GM23338 (cell line): ENCODE measurements at regions not wholly inside any gene's neighbourhood (a gene's known extent, or its start where the extent isn't known, plus 50 kb on each side); places are given as distances from the start of the nearest gene placed in this dataset.

Source experiments
- ATAC-seq: fragments of 200-7000 bp; cut with Tn5 transposase; 3 replicates; pipeline ENCODE4 v1.9.1; 2020
- DNase-seq: peaks from one replicate; pipeline ENCODE4 v3.0.0-alpha.2; 2015; ENCODE audit warnings: low spot score
- H2AFZ ChIP-seq: fragments of 200-600 bp; sonication (generic); 2 replicates; pipeline ENCODE4 v1.8.0; 2016; ENCODE audit warnings: antibody characterized with exemption, mild to moderate bottlenecking, moderate library complexity
- H3F3A ChIP-seq: fragments of 200-600 bp; sonication (generic); replicated peaks from 2 replicates; pipeline ENCODE4 v1.8.0; 2017; ENCODE audit warnings: antibody characterized with exemption, mixed run types, low read depth
- H3K27ac ChIP-seq: fragments of 200-600 bp; sonication (generic); 2 replicates; pipeline ENCODE4 v1.6.1; 2016; ENCODE audit warnings: low read depth
- H3K27me3 ChIP-seq: fragments of 200-600 bp; sonication (generic); 2 replicates; pipeline ENCODE4 v1.8.0; 2016; ENCODE audit warnings: mild to moderate bottlenecking, mixed run types, moderate library complexity; ENCODE audit not compliant: insufficient read depth
- H3K36me3 ChIP-seq: fragments of 200-600 bp; sonication (generic); 2 replicates; pipeline ENCODE4 v1.8.0; 2016; ENCODE audit warnings: mild to moderate bottlenecking; ENCODE audit not compliant: insufficient read depth
- H3K4me1 ChIP-seq: fragments of 200-600 bp; sonication (generic); 2 replicates; pipeline ENCODE4 v1.8.0; 2016; ENCODE audit warnings: mild to moderate bottlenecking, moderate library complexity; ENCODE audit not compliant: insufficient read depth
- H3K4me2 ChIP-seq: fragments of 200-600 bp; sonication (generic); 2 replicates; pipeline ENCODE4 v1.7.1; 2017; ENCODE audit warnings: mixed run types
- H3K4me3 ChIP-seq: fragments of 200-600 bp; sonication (generic); 2 replicates; pipeline ENCODE4 v1.6.1; 2016; ENCODE audit warnings: mixed run types
- H3K79me2 ChIP-seq: fragments of 200-600 bp; sonication (generic); replicated peaks from 2 replicates; pipeline ENCODE4 v1.8.0; 2017; ENCODE audit warnings: mild to moderate bottlenecking; ENCODE audit not compliant: insufficient read depth
- H3K9me2 ChIP-seq: fragments of 200-600 bp; sonication (generic); 2 replicates; pipeline ENCODE4 v1.8.0; 2017; ENCODE audit not compliant: insufficient read depth
- H4K20me1 ChIP-seq: fragments of 200-600 bp; sonication (generic); replicated peaks from 2 replicates; pipeline ENCODE4 v1.8.0; 2017; ENCODE audit warnings: mild to moderate bottlenecking; ENCODE audit not compliant: insufficient read depth
- H3K27ac Mint-ChIP-seq: 2 replicates; pipeline ENCODE4 v1.8.0; 2020; ENCODE audit warnings: inconsistent platforms, mild to moderate bottlenecking, moderate library complexity, mixed read lengths
- H3K27me3 Mint-ChIP-seq: 3 replicates; pipeline ENCODE4 v1.8.0; 2022; ENCODE audit warnings: low read depth, mild to moderate bottlenecking, moderate library complexity, mixed read lengths, inconsistent platforms; ENCODE audit not compliant: insufficient read depth, poor library complexity
- H3K36me3 Mint-ChIP-seq: 3 replicates; pipeline ENCODE4 v1.8.0; 2021; ENCODE audit warnings: low read depth, mild to moderate bottlenecking, inconsistent platforms, moderate library complexity, mixed read lengths
- H3K4me1 Mint-ChIP-seq: 3 replicates; pipeline ENCODE4 v1.8.0; 2020; ENCODE audit warnings: mild to moderate bottlenecking, inconsistent platforms, mixed read lengths
- H3K4me3 Mint-ChIP-seq: 3 replicates; pipeline ENCODE4 v1.8.0; 2021; ENCODE audit warnings: moderate library complexity, mild to moderate bottlenecking, inconsistent platforms, mixed read lengths
- H3K9me3 Mint-ChIP-seq: 3 replicates; pipeline ENCODE4 v1.8.0; 2020; ENCODE audit warnings: moderate library complexity, mild to moderate bottlenecking, inconsistent platforms, mixed read lengths
- CREB1 ChIP-seq: fragments of 250-450 bp; sonication (Bioruptor Pico); IDR thresholded peaks from 2 replicates; pipeline ENCODE4 v1.5.0; 2020; ENCODE audit warnings: low read depth, mild to moderate bottlenecking, moderate library complexity
- EZH2 ChIP-seq: fragments of 200-600 bp; sonication (generic); IDR thresholded peaks from one replicate; pipeline ENCODE4 v1.8.0; 2017; ENCODE audit warnings: antibody characterized with exemption, mild to moderate bottlenecking, low read depth; ENCODE audit not compliant: unreplicated experiment
- EZH2phosphoT487 ChIP-seq: fragments of 200-600 bp; sonication (generic); IDR thresholded peaks from one replicate; pipeline ENCODE4 v1.8.1; 2018; ENCODE audit warnings: antibody characterized with exemption; ENCODE audit not compliant: unreplicated experiment
- JUNB ChIP-seq: IDR thresholded peaks from one replicate; pipeline ENCODE4 v1.6.1; 2016; ENCODE audit warnings: antibody characterized with exemption; ENCODE audit not compliant: unreplicated experiment
- NANOG ChIP-seq: IDR thresholded peaks from 2 replicates; pipeline ENCODE4 v1.6.1; 2016; ENCODE audit warnings: antibody characterized with exemption, borderline replicate concordance
- STAT1 ChIP-seq: IDR thresholded peaks from one replicate; pipeline ENCODE4 v1.6.1; 2016; ENCODE audit warnings: antibody characterized with exemption; ENCODE audit not compliant: unreplicated experiment
- ZNF114 ChIP-seq: fragments of 250-450 bp; sonication (Bioruptor Pico); IDR thresholded peaks from 2 replicates; pipeline ENCODE4 v1.5.0; 2020; ENCODE audit warnings: mild to moderate bottlenecking, moderate library complexity
- ZNF331 ChIP-seq: fragments of 250-450 bp; sonication (Bioruptor Pico); IDR thresholded peaks from 2 replicates; pipeline ENCODE4 v1.5.0; 2020; ENCODE audit warnings: low read depth, mild to moderate bottlenecking, moderate library complexity
- TF ChIP-seq, protein P1 (sequence below): IDR thresholded peaks from 2 replicates; pipeline ENCODE4 v1.6.1; 2016; ENCODE audit warnings: antibody characterized with exemption
- TF ChIP-seq, protein P2 (sequence below), 2 experiments: fragments of 200-600 bp in 1 of 2; sonication (generic) in 1 of 2; conservative IDR thresholded peaks; 2 replicates each; pipeline versions ENCODE4 v1.5.1 to v1.6.1; 2016 to 2017; ENCODE audit warnings: antibody characterized with exemption in 2 of 2, low read depth in 2 of 2, mild to moderate bottlenecking in 2 of 2, moderate library complexity in 1 of 2
- TF ChIP-seq, protein P3 (sequence below): IDR thresholded peaks from one replicate; pipeline ENCODE4 v1.6.1; 2018; ENCODE audit warnings: antibody characterized with exemption; ENCODE audit not compliant: unreplicated experiment

DNA sequence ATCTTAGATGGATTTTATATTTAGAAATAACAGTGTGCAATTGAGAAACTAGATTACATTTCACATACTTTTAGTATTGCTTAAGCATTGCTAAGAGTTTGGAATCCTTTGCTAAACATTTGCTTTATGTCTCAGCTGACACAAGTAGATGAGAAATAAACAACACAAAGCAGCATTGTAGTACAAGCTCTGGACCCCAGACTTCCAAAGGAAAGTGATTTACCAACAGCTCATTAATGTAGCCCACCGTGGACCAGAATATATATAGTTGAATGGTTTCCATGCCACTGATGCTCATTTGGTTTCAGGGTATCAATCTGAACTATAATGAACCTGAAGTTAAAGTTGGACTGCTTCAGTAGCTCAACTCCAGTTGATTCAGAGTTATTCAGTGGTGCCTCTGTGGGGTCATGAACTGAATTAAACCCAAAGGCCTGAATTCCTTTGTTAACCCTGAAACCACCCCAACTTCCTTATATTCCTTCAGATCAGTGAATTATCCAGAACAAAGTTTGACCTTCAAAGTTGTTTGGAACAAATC is 132.1 kb upstream of the NEIL3 start:
- no peaks in the 10 kb centered on the region for H3K36me3 Mint-ChIP-seq
- H3K4me2 ChIP-seq: no peak overlapping the region
- no peaks in the 10 kb centered on the region for H3K36me3 ChIP-seq
- TF ChIP-seq CREB1 (CRISPR knock-in tag): no peak
- ATAC-seq: no peak
- H3K4me3 ChIP-seq: no peak overlapping the region
- H3K79me2 ChIP-seq: no peaks in the 10 kb centered on the region
- no peak overlapping the region for H3K27ac Mint-ChIP-seq
- H3K4me1 Mint-ChIP-seq: no peaks in the 10 kb centered on the region
- H3K27me3 ChIP-seq: no peaks in the 10 kb centered on the region
- H3F3A ChIP-seq: no peaks in the 10 kb centered on the region
- no peaks in the 10 kb centered on the region for H3K9me3 Mint-ChIP-seq
- no peak overlapping the region for H3K4me3 Mint-ChIP-seq
- H3K27ac ChIP-seq: no peak overlapping the region
- no peak overlapping the region for H2AFZ ChIP-seq
- no peaks in the 10 kb centered on the region for H3K27me3 Mint-ChIP-seq
- no peak for DNase-seq
- H3K9me2 ChIP-seq: 0 out of 2 replicates have a peak, but pooled peaks cover 3% of the 10 kb centered on the region
- H4K20me1 ChIP-seq: no peaks in the 10 kb centered on the region
- no peaks in the 10 kb centered on the region for H3K4me1 ChIP-seq

DNA sequence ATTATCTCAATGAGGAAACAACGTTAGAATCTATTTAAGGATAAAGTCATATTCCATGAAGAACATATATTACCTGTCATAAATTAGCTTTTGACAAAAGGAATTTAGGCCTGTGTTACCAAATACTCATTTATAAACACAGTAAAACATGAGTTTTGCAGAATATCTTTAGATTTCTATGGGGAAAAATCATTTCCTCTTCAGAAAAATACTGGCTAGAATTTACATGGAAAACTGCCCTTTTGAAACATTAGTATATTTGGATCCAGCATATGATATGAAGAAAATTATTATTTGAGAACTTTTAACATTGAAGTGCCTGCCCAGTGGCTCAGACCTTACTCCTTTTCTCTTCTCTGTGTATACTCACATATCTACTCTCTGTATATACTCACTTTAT is 131.4 kb upstream of the NEIL3 start:
- DNase-seq (no peak), ATAC-seq (no peak)
- Histone ChIP-seq H3K4me2 (no peak overlapping the region), H3K4me3 (no peak overlapping the region), H4K20me1 (no peaks in the 10 kb centered on the region), H3K36me3 (no peaks in the 10 kb centered on the region), H3K27ac (no peak overlapping the region), H3K79me2 (no peaks in the 10 kb centered on the region), H3F3A (no peaks in the 10 kb centered on the region), H3K4me1 (no peaks in the 10 kb centered on the region), H3K9me2 (0 out of 2 replicates have a peak, but pooled peaks cover 3% of the 10 kb centered on the region), H2AFZ (no peak overlapping the region), H3K27me3 (no peaks in the 10 kb centered on the region)
- Mint-ChIP-seq H3K4me3 (no peak overlapping the region), H3K36me3 (no peaks in the 10 kb centered on the region), H3K4me1 (no peaks in the 10 kb centered on the region), H3K27me3 (no peaks in the 10 kb centered on the region), H3K27ac (no peak overlapping the region), H3K9me3 (no peaks in the 10 kb centered on the region)
- no peak for TF ChIP-seq EZH2phosphoT487
- TF ChIP-seq CREB1 (CRISPR knock-in tag): no peak
- TF ChIP-seq JUNB: no peak
- TF ChIP-seq NANOG: no peak
- TF ChIP-seq ZNF114 (CRISPR knock-in tag): no peak
- no peak for TF ChIP-seq STAT1
- TF ChIP-seq ZNF331: no peak
- TF ChIP-seq, protein P1, sequence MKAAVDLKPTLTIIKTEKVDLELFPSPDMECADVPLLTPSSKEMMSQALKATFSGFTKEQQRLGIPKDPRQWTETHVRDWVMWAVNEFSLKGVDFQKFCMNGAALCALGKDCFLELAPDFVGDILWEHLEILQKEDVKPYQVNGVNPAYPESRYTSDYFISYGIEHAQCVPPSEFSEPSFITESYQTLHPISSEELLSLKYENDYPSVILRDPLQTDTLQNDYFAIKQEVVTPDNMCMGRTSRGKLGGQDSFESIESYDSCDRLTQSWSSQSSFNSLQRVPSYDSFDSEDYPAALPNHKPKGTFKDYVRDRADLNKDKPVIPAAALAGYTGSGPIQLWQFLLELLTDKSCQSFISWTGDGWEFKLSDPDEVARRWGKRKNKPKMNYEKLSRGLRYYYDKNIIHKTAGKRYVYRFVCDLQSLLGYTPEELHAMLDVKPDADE: no peak
- TF ChIP-seq, protein P2, sequence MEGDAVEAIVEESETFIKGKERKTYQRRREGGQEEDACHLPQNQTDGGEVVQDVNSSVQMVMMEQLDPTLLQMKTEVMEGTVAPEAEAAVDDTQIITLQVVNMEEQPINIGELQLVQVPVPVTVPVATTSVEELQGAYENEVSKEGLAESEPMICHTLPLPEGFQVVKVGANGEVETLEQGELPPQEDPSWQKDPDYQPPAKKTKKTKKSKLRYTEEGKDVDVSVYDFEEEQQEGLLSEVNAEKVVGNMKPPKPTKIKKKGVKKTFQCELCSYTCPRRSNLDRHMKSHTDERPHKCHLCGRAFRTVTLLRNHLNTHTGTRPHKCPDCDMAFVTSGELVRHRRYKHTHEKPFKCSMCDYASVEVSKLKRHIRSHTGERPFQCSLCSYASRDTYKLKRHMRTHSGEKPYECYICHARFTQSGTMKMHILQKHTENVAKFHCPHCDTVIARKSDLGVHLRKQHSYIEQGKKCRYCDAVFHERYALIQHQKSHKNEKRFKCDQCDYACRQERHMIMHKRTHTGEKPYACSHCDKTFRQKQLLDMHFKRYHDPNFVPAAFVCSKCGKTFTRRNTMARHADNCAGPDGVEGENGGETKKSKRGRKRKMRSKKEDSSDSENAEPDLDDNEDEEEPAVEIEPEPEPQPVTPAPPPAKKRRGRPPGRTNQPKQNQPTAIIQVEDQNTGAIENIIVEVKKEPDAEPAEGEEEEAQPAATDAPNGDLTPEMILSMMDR (conservative IDR thresholded peaks at IDR 0.05; ENCODE audit: low read depth in 2 of 2): no peak
- TF ChIP-seq, protein P3, sequence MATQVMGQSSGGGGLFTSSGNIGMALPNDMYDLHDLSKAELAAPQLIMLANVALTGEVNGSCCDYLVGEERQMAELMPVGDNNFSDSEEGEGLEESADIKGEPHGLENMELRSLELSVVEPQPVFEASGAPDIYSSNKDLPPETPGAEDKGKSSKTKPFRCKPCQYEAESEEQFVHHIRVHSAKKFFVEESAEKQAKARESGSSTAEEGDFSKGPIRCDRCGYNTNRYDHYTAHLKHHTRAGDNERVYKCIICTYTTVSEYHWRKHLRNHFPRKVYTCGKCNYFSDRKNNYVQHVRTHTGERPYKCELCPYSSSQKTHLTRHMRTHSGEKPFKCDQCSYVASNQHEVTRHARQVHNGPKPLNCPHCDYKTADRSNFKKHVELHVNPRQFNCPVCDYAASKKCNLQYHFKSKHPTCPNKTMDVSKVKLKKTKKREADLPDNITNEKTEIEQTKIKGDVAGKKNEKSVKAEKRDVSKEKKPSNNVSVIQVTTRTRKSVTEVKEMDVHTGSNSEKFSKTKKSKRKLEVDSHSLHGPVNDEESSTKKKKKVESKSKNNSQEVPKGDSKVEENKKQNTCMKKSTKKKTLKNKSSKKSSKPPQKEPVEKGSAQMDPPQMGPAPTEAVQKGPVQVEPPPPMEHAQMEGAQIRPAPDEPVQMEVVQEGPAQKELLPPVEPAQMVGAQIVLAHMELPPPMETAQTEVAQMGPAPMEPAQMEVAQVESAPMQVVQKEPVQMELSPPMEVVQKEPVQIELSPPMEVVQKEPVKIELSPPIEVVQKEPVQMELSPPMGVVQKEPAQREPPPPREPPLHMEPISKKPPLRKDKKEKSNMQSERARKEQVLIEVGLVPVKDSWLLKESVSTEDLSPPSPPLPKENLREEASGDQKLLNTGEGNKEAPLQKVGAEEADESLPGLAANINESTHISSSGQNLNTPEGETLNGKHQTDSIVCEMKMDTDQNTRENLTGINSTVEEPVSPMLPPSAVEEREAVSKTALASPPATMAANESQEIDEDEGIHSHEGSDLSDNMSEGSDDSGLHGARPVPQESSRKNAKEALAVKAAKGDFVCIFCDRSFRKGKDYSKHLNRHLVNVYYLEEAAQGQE: no peak
- TF ChIP-seq EZH2: no peak
